ENCODE measurements at regions not wholly inside any gene's neighbourhood (a gene's known extent, or its start where the extent isn't known, plus 50 kb on each side); places are given as distances from the start of the nearest gene placed in this dataset.

DNA sequence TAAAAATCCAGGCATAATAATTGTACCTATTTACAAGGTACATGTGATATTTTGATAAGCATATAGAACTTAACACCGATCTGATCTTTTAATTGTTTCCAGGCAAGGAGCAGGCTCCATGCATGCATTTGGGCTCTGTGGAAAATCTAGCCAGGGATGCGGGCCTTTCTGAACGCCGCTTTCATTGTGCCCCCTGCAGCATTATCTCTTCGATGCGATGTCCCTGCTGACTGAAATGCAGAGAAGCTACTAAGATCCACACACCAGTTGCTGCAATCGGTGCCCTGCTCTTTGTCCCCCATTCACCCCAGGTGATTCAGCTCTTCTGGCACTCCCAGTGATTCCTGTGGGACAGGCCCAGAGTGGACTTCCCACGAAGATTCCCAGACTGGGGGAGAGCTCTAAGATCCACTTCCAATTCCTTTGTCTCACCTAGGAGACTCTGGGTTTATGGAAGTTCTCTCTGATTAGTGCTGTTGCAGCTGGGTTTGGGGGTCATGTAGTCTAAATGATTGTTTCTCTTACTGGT is 254.3 kb upstream of the AGA start:
- H3K4me3 ChIP-seq (ENCODE audit: low read depth, low read length): no peak overlapping the region
- TF ChIP-seq, protein P1, sequence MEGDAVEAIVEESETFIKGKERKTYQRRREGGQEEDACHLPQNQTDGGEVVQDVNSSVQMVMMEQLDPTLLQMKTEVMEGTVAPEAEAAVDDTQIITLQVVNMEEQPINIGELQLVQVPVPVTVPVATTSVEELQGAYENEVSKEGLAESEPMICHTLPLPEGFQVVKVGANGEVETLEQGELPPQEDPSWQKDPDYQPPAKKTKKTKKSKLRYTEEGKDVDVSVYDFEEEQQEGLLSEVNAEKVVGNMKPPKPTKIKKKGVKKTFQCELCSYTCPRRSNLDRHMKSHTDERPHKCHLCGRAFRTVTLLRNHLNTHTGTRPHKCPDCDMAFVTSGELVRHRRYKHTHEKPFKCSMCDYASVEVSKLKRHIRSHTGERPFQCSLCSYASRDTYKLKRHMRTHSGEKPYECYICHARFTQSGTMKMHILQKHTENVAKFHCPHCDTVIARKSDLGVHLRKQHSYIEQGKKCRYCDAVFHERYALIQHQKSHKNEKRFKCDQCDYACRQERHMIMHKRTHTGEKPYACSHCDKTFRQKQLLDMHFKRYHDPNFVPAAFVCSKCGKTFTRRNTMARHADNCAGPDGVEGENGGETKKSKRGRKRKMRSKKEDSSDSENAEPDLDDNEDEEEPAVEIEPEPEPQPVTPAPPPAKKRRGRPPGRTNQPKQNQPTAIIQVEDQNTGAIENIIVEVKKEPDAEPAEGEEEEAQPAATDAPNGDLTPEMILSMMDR (IDR thresholded peaks at IDR 0.05; ENCODE audit: insufficient read depth, low read depth, low read length): no peak
- DNase-seq (ENCODE audit: low read depth): no peak

GRCh38 chr4:177699365-177700213 is 257.4 kb upstream of the AGA start:
- DNase-seq (ENCODE audit: low read depth): peak; percentile 0
- H3K4me3 ChIP-seq (ENCODE audit: low read depth, low read length): no peak overlapping the region
- TF ChIP-seq, protein P1 (IDR thresholded peaks at IDR 0.05; ENCODE audit: insufficient read depth, low read depth, low read length): no peak

GRCh38 chr4:177706916-177707315 is 264.7 kb upstream of the AGA start:
- no peak for DNase-seq (ENCODE audit: low read depth)
- H3K4me3 ChIP-seq (ENCODE audit: low read depth, low read length): no peak overlapping the region
- TF ChIP-seq, protein P1 (IDR thresholded peaks at IDR 0.05; ENCODE audit: insufficient read depth, low read depth, low read length): no peak

GRCh38 chr4:177713454-177713853 is 271.2 kb upstream of the AGA start:
- TF ChIP-seq, protein P1 (IDR thresholded peaks at IDR 0.05; ENCODE audit: insufficient read depth, low read depth, low read length): no peak
- no peak for DNase-seq (ENCODE audit: low read depth)
- no peak overlapping the region for H3K4me3 ChIP-seq (ENCODE audit: low read depth, low read length)

GRCh38 chr4:177717407-177717806 is 275.2 kb upstream of the AGA start:
- H3K4me3 ChIP-seq (ENCODE audit: low read depth, low read length): no peak overlapping the region
- TF ChIP-seq, protein P1 (IDR thresholded peaks at IDR 0.05; ENCODE audit: insufficient read depth, low read depth, low read length): no peak
- DNase-seq (ENCODE audit: low read depth): no peak

DNA sequence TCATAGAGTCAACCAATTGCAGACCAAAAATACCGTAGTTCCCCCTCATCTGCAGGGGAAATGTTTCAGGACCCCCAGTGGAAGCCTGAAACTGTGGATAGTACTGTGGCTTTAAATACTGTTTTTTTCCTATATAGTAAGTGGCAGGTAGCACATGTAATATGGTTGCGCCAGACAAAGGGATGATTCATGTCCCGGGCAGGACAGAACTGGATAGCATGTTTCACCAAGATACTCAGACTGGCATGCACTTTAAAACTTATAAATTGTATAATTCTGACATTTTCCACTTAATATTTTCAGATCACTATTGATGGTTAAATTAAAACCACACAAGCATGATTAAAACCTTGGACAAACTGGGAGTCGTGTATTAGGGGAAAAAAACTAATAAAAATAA is 276.3 kb upstream of the AGA start:
- no peak for DNase-seq (ENCODE audit: low read depth)
- TF ChIP-seq, protein P1 (IDR thresholded peaks at IDR 0.05; ENCODE audit: insufficient read depth, low read depth, low read length): no peak
- H3K4me3 ChIP-seq (ENCODE audit: low read depth, low read length): no peak overlapping the region
